K562 (cell line): ENCODE measurements at regions not wholly inside any gene's neighbourhood (a gene's known extent, or its start where the extent isn't known, plus 50 kb on each side); places are given as distances from the start of the nearest gene placed in this dataset.

Experiments
- ATAC-seq: fragments of 200-7000 bp; cut with Tn5 transposase; 3 replicates; pipeline ENCODE4 v1.9.1; 2020; ENCODE audit warnings: moderate library complexity
- BruUV-seq: library from RNA; stranded (reverse); fragments of 400-500 nt; replicated peaks from 2 replicates; lab custom pipeline; 2021; lab: Mats Ljungman, UMichigan
- CTCF ChIA-PET: fragments of 300-600 bp; formaldehyde crosslinking; extraction: SDS; loops from one replicate; lab custom pipeline; 2021; ENCODE audit warnings: low intra/inter-chr PET ratio; lab: Yijun Ruan, JAX
- POLR2A ChIA-PET: fragments of 300-600, 350-650 bp; sonication (Branson Sonifier 250); formaldehyde crosslinking; extraction: SDS; loops from one replicate; lab custom pipeline; 2021; ENCODE audit warnings: antibody characterized with exemption, inconsistent platforms; lab: Yijun Ruan, JAX
- DNase-seq, 4 experiments: peaks; one replicate each; pipeline versions ENCODE4 v3.0.0 to v3.0.0-alpha.2; 2011 to 2018; ENCODE audit warnings: low spot score in 3 of 4, mixed read lengths in 3 of 4; ENCODE audit errors: extremely low read depth in 1 of 4
- FAIRE-seq: peaks from 2 replicates; lab custom pipeline; 2011; peaks lifted over from hg19 to GRCh38; lab: Jason Lieb, UNC
- H2AFZ ChIP-seq: 2 replicates; pipeline ENCODE4 v1.6.0; 2011; ENCODE audit warnings: low read depth, low read length, control low read depth, inconsistent platforms
- H3K27ac ChIP-seq: fragments of 200-600 bp; 3 replicates; pipeline ENCODE4 v1.8.0; 2011; ENCODE audit warnings: low read depth, mild to moderate bottlenecking, control low read depth, inconsistent platforms, low read length, moderate library complexity, mixed read lengths; ENCODE audit errors: extremely low read depth
- H3K27me3 ChIP-seq, 2 experiments: fragments of 300-600 bp in 1 of 2; 2 replicates in 1 of 2; 3 replicates in 1 of 2; pipeline versions ENCODE4 v1.6.0 to v1.8.0; 2011; ENCODE audit warnings: inconsistent platforms in 2 of 2, low read length in 2 of 2, mild to moderate bottlenecking in 1 of 2, mixed read lengths in 1 of 2, moderate library complexity in 1 of 2; ENCODE audit not compliant: control insufficient read depth in 2 of 2, insufficient read depth in 2 of 2
- H3K36me3 ChIP-seq: fragments of 300-600 bp; 3 replicates; pipeline ENCODE4 v1.8.0; 2011; ENCODE audit warnings: mild to moderate bottlenecking, low read length, inconsistent platforms; ENCODE audit not compliant: control insufficient read depth, insufficient read depth
- H3K4me1 ChIP-seq, 2 experiments: fragments of 200-600 bp in 1 of 2; replicated peaks in 1 of 2; 2 replicates in 1 of 2; 3 replicates in 1 of 2; pipeline versions ENCODE4 v1.5.1 to v1.8.0; 2011; ENCODE audit warnings: inconsistent platforms in 2 of 2, low read length in 2 of 2, mild to moderate bottlenecking in 1 of 2, mixed read lengths in 1 of 2, moderate library complexity in 1 of 2; ENCODE audit not compliant: control insufficient read depth in 2 of 2, insufficient read depth in 2 of 2
- H3K4me2 ChIP-seq: 2 replicates; pipeline ENCODE4 v1.6.1; 2011; ENCODE audit warnings: low read length, control low read depth, inconsistent platforms, mixed read lengths; ENCODE audit not compliant: insufficient read depth
- H3K4me3 ChIP-seq: fragments of 200-600 bp; sonication (generic), shearing (Covaris generic); 2 replicates; pipeline ENCODE4 v1.5.1; 2016; ENCODE audit warnings: control low read depth, inconsistent platforms
- H3K79me2 ChIP-seq: fragments of 200-600 bp; 3 replicates; pipeline ENCODE4 v1.8.0; 2011; ENCODE audit warnings: low read length, inconsistent platforms; ENCODE audit not compliant: control insufficient read depth, insufficient read depth
- H3K9ac ChIP-seq, 2 experiments: 2 replicates each; pipeline versions ENCODE4 v1.6.0 to v1.6.1; 2011; ENCODE audit warnings: low read depth in 2 of 2, low read length in 2 of 2, control low read depth in 1 of 2, inconsistent platforms in 1 of 2, mild to moderate bottlenecking in 1 of 2, mixed read lengths in 1 of 2; ENCODE audit not compliant: insufficient read depth in 1 of 2
- H3K9me1 ChIP-seq: one replicate; pipeline ENCODE4 v1.6.0; 2011; ENCODE audit warnings: inconsistent platforms, mild to moderate bottlenecking, low read length, moderate library complexity; ENCODE audit not compliant: control insufficient read depth, insufficient read depth
- H3K9me3 ChIP-seq: replicated peaks from 2 replicates; pipeline ENCODE4 v1.5.1; 2011; ENCODE audit warnings: low read depth, low read length, inconsistent platforms; ENCODE audit not compliant: control insufficient read depth, insufficient read depth
- H4K20me1 ChIP-seq: replicated peaks from 2 replicates; pipeline ENCODE4 v1.6.1; 2011; ENCODE audit warnings: low read length, inconsistent platforms, mixed read lengths; ENCODE audit not compliant: control insufficient read depth, insufficient read depth
- ESRRA ChIP-seq: fragments of 450-650 bp; IDR thresholded peaks from 2 replicates; pipeline ENCODE4 v1.6.1; 2014; ENCODE audit warnings: low read depth, mild to moderate bottlenecking, moderate library complexity, borderline replicate concordance
- EZH2 ChIP-seq: IDR thresholded peaks from 2 replicates; pipeline ENCODE4 v1.6.1; 2012; ENCODE audit warnings: low read depth, mild to moderate bottlenecking, inconsistent platforms, low read length, borderline replicate concordance
- HDAC6 ChIP-seq: IDR thresholded peaks from 2 replicates; pipeline ENCODE4 v1.6.1; 2012; ENCODE audit warnings: low read depth, mild to moderate bottlenecking, control low read depth, inconsistent platforms, low read length, moderate library complexity
- STAT6 ChIP-seq: sonication (generic); formaldehyde crosslinking; IDR thresholded peaks from 2 replicates; pipeline ENCODE4 v1.8.1; 2023; ENCODE audit warnings: mild to moderate bottlenecking, missing genetic modification reagents
- ZNF140 ChIP-seq: fragments of 250-450 bp; sonication (Bioruptor Pico); IDR thresholded peaks from 2 replicates; pipeline ENCODE4 v1.8.0; 2021; ENCODE audit warnings: moderate library complexity, mild to moderate bottlenecking, inconsistent platforms
- ZNF175 ChIP-seq: fragments of 200-800 bp; sonication (Bioruptor generic); IDR thresholded peaks from 2 replicates; pipeline ENCODE4 v1.6.1; 2016; ENCODE audit warnings: low read depth, mild to moderate bottlenecking, missing genetic modification characterization, missing compliant biosample characterization
- WGBS: fragments of 100-300 bp; shearing (Covaris generic); methylation state at CpG from one replicate; pipeline ENCODE4 v1.1.6; 2016; ENCODE audit warnings: low coverage, mixed read lengths; ENCODE audit not compliant: insufficient coverage; ENCODE audit errors: missing lambda C conversion rate; 5-methylcytosine and 5-hydroxymethylcytosine counted together
- in situ Hi-C: fragments of 300-500 bp; cut with MboI; formaldehyde crosslinking; loops from 4 replicates; pipeline ENCODE4 v1.15.0; 2018; ENCODE audit warnings: inconsistent platforms, mixed read lengths
- intact Hi-C: fragments of 100-400 bp; cut with micrococcal nuclease; formaldehyde crosslinking; loops from 2 replicates; pipeline ENCODE4 v1.14.2; 2022

GRCh38 chr3:29088579-29088978, 192.3 kb upstream of the RBMS3 start:
- DNase-seq (no peak), FAIRE-seq (no peak), ATAC-seq (no peak)
- BruUV-seq: no TSS peak
- no peaks in the 10 kb centered on the region for H3K27me3 ChIP-seq
- 0% methylated on average over 3 of the region's 3 CpGs for WGBS
- no peaks in the 10 kb centered on the region for H3K9me1 ChIP-seq
- in situ Hi-C loops (no loop called here), intact Hi-C loops (no loop called here)
- H3K4me1 ChIP-seq: no peaks in the 10 kb centered on the region
- no peak overlapping the region for H3K4me3 ChIP-seq
- no peak overlapping the region for H3K9ac ChIP-seq
- H3K27ac ChIP-seq: no peak overlapping the region
- no peaks in the 10 kb centered on the region for H3K79me2 ChIP-seq
- CTCF ChIA-PET: no interaction called here
- no peak overlapping the region for H2AFZ ChIP-seq
- 0 out of 2 replicates have a peak, but pooled peaks cover 2% of the 10 kb centered on the region for H3K9me3 ChIP-seq
- H4K20me1 ChIP-seq: no peaks in the 10 kb centered on the region
- no peak overlapping the region for H3K4me2 ChIP-seq
- POLR2A ChIA-PET: interaction anchor here (0.7 kb wide), 1 partner anchor 112 kb away, joined by 3 read pairs; no protein-coding TSS in a partner anchor
- TF ChIP-seq ZNF140: no peak
- TF ChIP-seq ESRRA: no peak
- TF ChIP-seq ZNF175 (CRISPR knock-in tag): no peak
- no peak for TF ChIP-seq HDAC6
- TF ChIP-seq EZH2: no peak
- TF ChIP-seq STAT6 (CRISPR knock-in tag): no peak
- no peaks in the 10 kb centered on the region for H3K36me3 ChIP-seq
